HEK293T (cell line): ENCODE measurements at regions not wholly inside any gene's neighbourhood (a gene's known extent, or its start where the extent isn't known, plus 50 kb on each side); places are given as distances from the start of the nearest gene placed in this dataset.

Source experiments
- BHLHE40 ChIP-seq: fragments of 450-650 bp; IDR thresholded peaks from 2 replicates; pipeline ENCODE4 v1.6.1; 2016; ENCODE audit warnings: mild to moderate bottlenecking, moderate library complexity, borderline replicate concordance
- ELF4 ChIP-seq: fragments of 450-650 bp; IDR thresholded peaks from 2 replicates; pipeline ENCODE4 v1.6.1; 2017; ENCODE audit warnings: antibody characterized with exemption
- FOXA1 ChIP-seq: fragments of 450-650 bp; IDR thresholded peaks from 2 replicates; pipeline ENCODE4 v1.6.1; 2016; ENCODE audit warnings: mild to moderate bottlenecking
- FOXM1 ChIP-seq: fragments of 450-650 bp; IDR thresholded peaks from 2 replicates; pipeline ENCODE4 v1.6.1; 2017; ENCODE audit warnings: mild to moderate bottlenecking, borderline replicate concordance
- L3MBTL2 ChIP-seq: fragments of 450-650 bp; conservative IDR thresholded peaks from 2 replicates; pipeline ENCODE4 v1.6.1; 2016; ENCODE audit warnings: mild to moderate bottlenecking
- NFRKB ChIP-seq: fragments of 450-650 bp; IDR thresholded peaks from 2 replicates; pipeline ENCODE4 v1.6.1; 2016; ENCODE audit warnings: mild to moderate bottlenecking, moderate library complexity
- SP1 ChIP-seq: fragments of 450-650 bp; IDR thresholded peaks from 2 replicates; pipeline ENCODE4 v1.6.1; 2017
- SUZ12 ChIP-seq: fragments of 450-650 bp; IDR thresholded peaks from 2 replicates; pipeline ENCODE4 v1.6.1; 2016; ENCODE audit warnings: mild to moderate bottlenecking
- TARDBP ChIP-seq: fragments of 450-650 bp; IDR thresholded peaks from 2 replicates; pipeline ENCODE4 v1.6.1; 2016

GRCh38 chr6:28586962-28587745 is 61.5 kb downstream of the GPX5 start:
- TF ChIP-seq BHLHE40 = no peak
- TF ChIP-seq FOXA1 = no peak
- TF ChIP-seq ELF4 = peak; percentile 57
- TF ChIP-seq TARDBP = no peak
- no peak for TF ChIP-seq SUZ12
- peak; percentile 78 for TF ChIP-seq L3MBTL2
- no peak for TF ChIP-seq NFRKB
- no peak for TF ChIP-seq SP1
- TF ChIP-seq FOXM1 = no peak
